ENCODE measurements at regions not wholly inside any gene's neighbourhood (a gene's known extent, or its start where the extent isn't known, plus 50 kb on each side); places are given as distances from the start of the nearest gene placed in this dataset.

DNA sequence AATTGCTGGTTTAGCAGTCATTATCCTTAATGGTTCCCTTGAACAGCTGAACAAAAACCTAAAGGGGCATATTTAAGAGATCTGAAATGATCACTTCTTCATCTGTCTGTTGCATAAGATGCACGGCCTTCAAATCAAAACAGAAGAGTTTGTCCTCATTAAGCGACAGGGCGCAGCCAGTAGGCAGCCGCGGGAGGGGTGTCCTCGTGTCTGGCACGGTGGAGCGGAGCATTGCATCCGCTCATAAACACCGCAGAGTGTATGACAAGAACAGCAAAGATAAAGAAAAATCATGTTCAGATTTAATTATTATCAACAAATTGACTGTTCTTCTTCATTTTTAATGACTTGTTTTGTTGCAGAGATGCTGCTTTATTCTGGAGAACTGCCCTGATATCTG is 255.6 kb upstream of the ADARB2 start:
- TF ChIP-seq, protein P1, sequence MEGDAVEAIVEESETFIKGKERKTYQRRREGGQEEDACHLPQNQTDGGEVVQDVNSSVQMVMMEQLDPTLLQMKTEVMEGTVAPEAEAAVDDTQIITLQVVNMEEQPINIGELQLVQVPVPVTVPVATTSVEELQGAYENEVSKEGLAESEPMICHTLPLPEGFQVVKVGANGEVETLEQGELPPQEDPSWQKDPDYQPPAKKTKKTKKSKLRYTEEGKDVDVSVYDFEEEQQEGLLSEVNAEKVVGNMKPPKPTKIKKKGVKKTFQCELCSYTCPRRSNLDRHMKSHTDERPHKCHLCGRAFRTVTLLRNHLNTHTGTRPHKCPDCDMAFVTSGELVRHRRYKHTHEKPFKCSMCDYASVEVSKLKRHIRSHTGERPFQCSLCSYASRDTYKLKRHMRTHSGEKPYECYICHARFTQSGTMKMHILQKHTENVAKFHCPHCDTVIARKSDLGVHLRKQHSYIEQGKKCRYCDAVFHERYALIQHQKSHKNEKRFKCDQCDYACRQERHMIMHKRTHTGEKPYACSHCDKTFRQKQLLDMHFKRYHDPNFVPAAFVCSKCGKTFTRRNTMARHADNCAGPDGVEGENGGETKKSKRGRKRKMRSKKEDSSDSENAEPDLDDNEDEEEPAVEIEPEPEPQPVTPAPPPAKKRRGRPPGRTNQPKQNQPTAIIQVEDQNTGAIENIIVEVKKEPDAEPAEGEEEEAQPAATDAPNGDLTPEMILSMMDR (IDR thresholded peaks at IDR 0.05) = no peak
- no peak for TF ChIP-seq POLR2A (IDR thresholded peaks at IDR 0.05)
